OCI-LY1 (cell line): ENCODE measurements at regions not wholly inside any gene's neighbourhood (a gene's known extent, or its start where the extent isn't known, plus 50 kb on each side); places are given as distances from the start of the nearest gene placed in this dataset.

Experiments used
- EZH2 ChIP-seq: fragments of 200-600 bp; sonication (generic), shearing (Covaris generic); IDR thresholded peaks from 2 replicates; pipeline ENCODE4 v1.8.0; 2017; ENCODE audit warnings: borderline replicate concordance, mixed run types, mild to moderate bottlenecking, antibody characterized with exemption, low read length, moderate library complexity, mixed read lengths
- TF ChIP-seq, protein P1 (sequence below): fragments of 200-600 bp; sonication (generic), shearing (Covaris generic); IDR thresholded peaks from 2 replicates; pipeline ENCODE4 v1.5.1; 2017; ENCODE audit warnings: mild to moderate bottlenecking, antibody characterized with exemption, low read length, moderate library complexity, mixed read lengths

DNA sequence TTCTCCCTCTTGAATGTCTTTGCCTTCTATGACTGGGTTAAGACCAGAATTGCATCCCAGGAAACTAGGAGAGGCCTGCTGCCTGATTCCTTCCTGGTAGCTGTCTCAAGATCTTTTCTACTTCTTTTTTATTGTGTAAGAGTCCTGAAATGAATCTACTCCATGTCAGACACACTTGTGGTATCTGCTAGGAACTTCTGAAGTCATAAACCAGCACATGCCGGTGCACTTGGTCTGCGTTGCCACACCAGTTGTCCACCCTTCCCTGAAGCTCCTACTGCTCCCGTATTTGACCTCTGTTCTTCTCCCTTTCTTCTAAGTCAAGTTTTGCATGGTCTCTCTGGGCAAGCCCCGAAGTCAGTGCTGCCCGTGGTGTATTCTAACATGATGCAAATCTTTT is 644.2 kb downstream of the ETS1 start:
- TF ChIP-seq, protein P1, sequence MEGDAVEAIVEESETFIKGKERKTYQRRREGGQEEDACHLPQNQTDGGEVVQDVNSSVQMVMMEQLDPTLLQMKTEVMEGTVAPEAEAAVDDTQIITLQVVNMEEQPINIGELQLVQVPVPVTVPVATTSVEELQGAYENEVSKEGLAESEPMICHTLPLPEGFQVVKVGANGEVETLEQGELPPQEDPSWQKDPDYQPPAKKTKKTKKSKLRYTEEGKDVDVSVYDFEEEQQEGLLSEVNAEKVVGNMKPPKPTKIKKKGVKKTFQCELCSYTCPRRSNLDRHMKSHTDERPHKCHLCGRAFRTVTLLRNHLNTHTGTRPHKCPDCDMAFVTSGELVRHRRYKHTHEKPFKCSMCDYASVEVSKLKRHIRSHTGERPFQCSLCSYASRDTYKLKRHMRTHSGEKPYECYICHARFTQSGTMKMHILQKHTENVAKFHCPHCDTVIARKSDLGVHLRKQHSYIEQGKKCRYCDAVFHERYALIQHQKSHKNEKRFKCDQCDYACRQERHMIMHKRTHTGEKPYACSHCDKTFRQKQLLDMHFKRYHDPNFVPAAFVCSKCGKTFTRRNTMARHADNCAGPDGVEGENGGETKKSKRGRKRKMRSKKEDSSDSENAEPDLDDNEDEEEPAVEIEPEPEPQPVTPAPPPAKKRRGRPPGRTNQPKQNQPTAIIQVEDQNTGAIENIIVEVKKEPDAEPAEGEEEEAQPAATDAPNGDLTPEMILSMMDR: no peak
- no peak for TF ChIP-seq EZH2
